HAP-1 (cell line): ENCODE measurements at regions not wholly inside any gene's neighbourhood (a gene's known extent, or its start where the extent isn't known, plus 50 kb on each side); places are given as distances from the start of the nearest gene placed in this dataset.

ENCODE experiments used
- DNase-seq, 2 experiments: peaks; one replicate each; pipeline ENCODE4 v3.0.0-alpha.2; 2016 to 2020; ENCODE audit warnings: low spot score in 2 of 2
- H3K27me3 ChIP-seq: fragments of 250-450 bp; sonication (Bioruptor Pico); 2 replicates; pipeline ENCODE4 v1.5.1; 2020; ENCODE audit warnings: low read depth, mild to moderate bottlenecking, moderate library complexity
- H3K36me3 ChIP-seq: fragments of 250-450 bp; sonication (Bioruptor Pico); replicated peaks from 2 replicates; pipeline ENCODE4 v1.5.1; 2020; ENCODE audit warnings: mild to moderate bottlenecking
- H3K4me1 ChIP-seq: fragments of 250-450 bp; sonication (Bioruptor Pico); 2 replicates; pipeline ENCODE4 v1.5.1; 2020; ENCODE audit warnings: mild to moderate bottlenecking
- H3K4me3 ChIP-seq: fragments of 250-450 bp; sonication (Bioruptor Pico); 2 replicates; pipeline ENCODE4 v1.5.1; 2020; ENCODE audit warnings: mild to moderate bottlenecking, moderate library complexity
- H3K9me3 ChIP-seq: fragments of 250-450 bp; sonication (Bioruptor Pico); 2 replicates; pipeline ENCODE4 v1.5.1; 2020; ENCODE audit warnings: mild to moderate bottlenecking, moderate library complexity
- in situ Hi-C: fragments of 300-500 bp; cut with MboI; formaldehyde crosslinking; loops from 3 replicates; pipeline ENCODE4 v1.14.3; 2020; ENCODE audit warnings: low sequenced_read_pairs, inconsistent platforms, mixed read lengths

DNA sequence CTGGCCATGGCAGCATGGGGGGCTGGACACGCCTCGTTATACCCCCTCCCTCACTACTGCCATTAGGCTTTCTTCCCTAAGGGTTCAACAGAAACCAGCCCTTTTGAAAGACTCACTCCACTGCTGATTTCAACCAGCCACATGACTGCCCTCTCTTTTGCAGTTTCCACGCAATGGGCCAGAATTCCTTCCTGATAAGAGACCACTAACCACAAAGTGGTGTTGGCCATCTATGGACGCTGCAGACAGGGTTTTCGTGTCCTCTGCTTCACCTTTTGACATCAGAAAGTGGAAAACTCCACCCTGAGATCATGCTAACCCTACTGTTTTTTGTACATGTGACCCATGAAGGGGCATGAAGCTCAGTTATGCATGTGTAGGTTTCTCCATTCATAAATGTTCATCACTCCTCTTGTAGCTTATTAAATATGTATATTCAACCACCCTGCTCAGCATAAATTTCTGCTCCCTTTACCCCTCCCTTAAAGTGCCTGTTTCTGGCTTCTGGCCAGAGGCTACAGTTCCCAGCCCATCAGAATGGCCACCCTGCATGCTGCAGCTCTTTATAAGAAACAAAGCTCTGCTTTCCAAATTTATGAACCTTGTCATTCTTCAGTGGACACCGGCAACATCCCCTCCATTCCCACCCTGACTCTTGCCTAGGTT, 105.6 kb upstream of the KCNK12 start:
- Histone ChIP-seq H3K27me3 (no peaks in the 10 kb centered on the region), H3K36me3 (no peaks in the 10 kb centered on the region), H3K4me3 (no peak overlapping the region), H3K9me3 (no peaks in the 10 kb centered on the region), H3K4me1 (peaks cover 6% of the 10 kb centered on the region; the same call in 1 of the 2 replicates)
- DNase-seq: no peak
- in situ Hi-C loops: no loop called here

DNA sequence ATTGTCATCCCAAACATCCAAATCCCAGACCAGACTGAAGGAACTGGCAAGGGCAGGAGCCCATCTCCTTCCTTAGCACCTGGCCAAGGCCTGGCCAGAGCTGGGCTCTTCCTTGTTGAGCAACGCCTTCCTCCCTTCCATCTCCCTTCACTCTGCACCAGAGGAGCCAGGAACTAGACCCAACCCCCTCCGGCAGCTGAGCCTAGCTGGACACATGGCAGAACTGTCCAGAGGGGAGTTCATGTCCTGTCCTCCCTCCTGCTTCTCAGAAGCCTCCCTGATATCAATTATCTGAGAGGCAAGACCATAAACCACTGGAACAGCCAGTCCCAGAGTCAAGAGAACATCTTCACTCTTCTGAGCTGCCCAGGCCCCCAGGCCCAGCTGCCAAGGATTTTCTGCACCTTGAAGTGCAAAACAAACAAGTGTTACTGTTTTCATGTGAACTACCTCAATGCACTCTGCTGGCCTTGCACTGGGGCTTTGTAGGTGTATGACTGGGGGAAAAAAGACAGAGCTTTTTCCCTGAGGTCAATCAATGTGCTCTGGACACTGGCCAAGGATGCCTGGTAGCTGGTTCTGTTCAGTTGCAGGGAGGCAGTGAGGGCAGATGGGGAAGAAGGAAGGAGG, 104.5 kb upstream of the KCNK12 start:
- no peak for DNase-seq
- in situ Hi-C loops: no loop called here
- Histone ChIP-seq H3K27me3 (no peaks in the 10 kb centered on the region), H3K4me3 (no peak overlapping the region), H3K4me1 (peaks cover 6% of the 10 kb centered on the region; the same call in 1 of the 2 replicates), H3K36me3 (no peaks in the 10 kb centered on the region), H3K9me3 (no peaks in the 10 kb centered on the region)

DNA sequence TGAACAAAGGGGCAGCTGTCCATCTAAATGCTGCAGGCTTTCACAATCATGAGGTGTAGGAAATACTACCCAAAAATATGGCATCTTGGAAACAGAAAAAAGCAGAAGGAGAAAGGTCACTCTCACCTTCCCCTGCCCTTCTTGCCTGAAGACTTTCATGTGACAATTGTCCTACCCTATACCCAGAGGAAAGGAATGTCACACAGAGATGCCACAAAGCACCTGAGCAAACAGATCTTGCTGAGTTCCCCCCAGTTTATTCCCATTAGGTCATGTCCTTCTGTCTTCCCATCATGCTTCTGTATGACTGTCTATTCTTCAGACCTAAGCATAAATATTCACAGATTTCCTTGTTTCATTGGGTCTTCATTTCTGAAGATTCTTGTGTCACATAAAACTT, 95.5 kb upstream of the KCNK12 start:
- Histone ChIP-seq H3K9me3 (no peaks in the 10 kb centered on the region), H3K27me3 (no peaks in the 10 kb centered on the region), H3K4me3 (no peak overlapping the region), H3K36me3 (no peaks in the 10 kb centered on the region), H3K4me1 (peaks cover 9% of the 10 kb centered on the region)
- DNase-seq: no peak
- in situ Hi-C loops: no loop called here

DNA sequence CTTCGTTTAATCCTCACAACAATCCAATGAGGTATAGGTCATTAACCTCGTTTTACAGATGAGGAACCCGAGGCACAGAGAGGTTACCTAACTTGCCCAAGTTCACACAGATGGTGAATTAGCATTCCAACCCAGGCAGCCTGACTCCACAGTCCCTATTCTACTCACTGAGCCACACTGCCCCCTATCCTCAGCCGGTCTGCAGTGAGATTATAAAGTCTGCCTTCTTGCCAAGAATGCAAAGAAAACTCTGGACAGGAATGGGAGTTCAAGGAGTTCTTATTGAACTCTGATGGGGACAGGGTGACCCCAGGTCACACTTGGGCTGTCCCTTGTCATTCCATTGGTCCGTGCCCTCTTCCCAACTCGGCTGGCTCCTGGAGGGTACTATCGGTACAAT, 94.0 kb upstream of the KCNK12 start:
- in situ Hi-C loops: no loop called here
- Histone ChIP-seq H3K9me3 (no peaks in the 10 kb centered on the region), H3K27me3 (no peaks in the 10 kb centered on the region), H3K4me3 (no peak overlapping the region), H3K36me3 (no peaks in the 10 kb centered on the region), H3K4me1 (peaks cover 9% of the 10 kb centered on the region)
- DNase-seq: peak in 1 of 2 experiments; percentile 33

DNA sequence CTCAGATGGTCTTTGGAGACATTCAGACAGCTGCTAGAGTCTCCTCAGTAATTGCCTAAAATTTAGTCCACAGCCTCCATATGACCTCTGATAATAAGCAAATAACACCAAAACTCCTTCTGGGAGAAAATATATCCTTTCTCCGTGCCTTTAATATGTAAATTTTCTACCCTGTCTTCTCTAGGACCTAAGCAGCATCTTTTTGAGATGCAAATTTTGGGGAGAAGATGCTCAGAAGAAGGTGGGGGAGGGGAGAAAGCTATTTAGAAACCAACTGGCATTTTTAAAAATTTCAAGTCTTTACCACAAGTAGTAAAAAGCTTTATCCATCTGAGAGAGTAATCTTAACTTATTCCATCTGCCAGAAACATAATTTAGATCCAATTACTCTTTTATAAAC, 91.8 kb upstream of the KCNK12 start:
- no peaks in the 10 kb centered on the region for H3K9me3 ChIP-seq
- DNase-seq: peak in 1 of 2 experiments; percentile 68
- H3K27me3 ChIP-seq: no peaks in the 10 kb centered on the region
- peaks cover 9% of the 10 kb centered on the region for H3K4me1 ChIP-seq
- H3K36me3 ChIP-seq: no peaks in the 10 kb centered on the region
- in situ Hi-C loops: no loop called here
- H3K4me3 ChIP-seq: no peak overlapping the region

DNA sequence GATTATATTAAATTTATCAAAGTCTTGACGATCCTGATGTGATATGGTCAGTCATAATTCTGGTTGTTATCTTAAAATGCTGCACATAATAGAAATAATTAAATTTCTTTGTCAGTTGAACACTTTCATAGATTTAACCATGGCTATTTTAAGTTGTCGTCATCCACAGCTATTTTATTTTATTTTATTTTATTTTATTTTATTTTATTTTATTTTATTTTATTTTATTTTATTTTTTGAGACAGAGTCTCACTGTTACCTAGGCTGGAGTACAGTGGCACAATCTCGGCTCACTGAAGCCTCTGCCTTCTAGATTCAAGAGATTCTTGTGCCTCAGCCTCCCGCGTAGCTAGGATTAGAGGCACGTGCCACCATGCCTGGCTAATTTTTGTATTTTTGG, 90.5 kb upstream of the KCNK12 start:
- no peak for DNase-seq
- H3K36me3 ChIP-seq: no peaks in the 10 kb centered on the region
- peaks cover 9% of the 10 kb centered on the region for H3K4me1 ChIP-seq
- in situ Hi-C loops: no loop called here
- H3K27me3 ChIP-seq: no peaks in the 10 kb centered on the region
- H3K4me3 ChIP-seq: no peak overlapping the region
- no peaks in the 10 kb centered on the region for H3K9me3 ChIP-seq

DNA sequence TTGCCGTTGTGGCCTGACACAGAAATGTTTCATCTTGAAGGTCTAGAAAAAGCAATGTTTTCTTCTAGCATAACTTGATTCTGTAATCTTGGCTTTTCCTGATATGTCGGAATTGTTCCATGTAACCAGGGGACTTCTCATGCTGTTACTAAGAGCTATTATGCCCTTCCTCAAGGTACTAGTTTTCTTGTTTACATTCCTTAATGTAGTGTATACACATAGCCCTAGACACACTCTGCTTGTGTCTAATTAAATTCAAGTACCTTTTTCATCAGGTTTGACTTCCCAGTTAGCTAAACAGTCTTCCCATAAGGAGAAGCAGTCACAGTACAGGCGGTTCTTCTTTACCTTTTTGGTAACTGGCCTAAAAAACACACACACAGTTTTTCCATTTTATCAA, 89.4 kb upstream of the KCNK12 start:
- DNase-seq: no peak
- in situ Hi-C loops: no loop called here
- Histone ChIP-seq H3K36me3 (no peaks in the 10 kb centered on the region), H3K9me3 (no peaks in the 10 kb centered on the region), H3K4me1 (peaks cover 9% of the 10 kb centered on the region), H3K27me3 (no peaks in the 10 kb centered on the region), H3K4me3 (no peak overlapping the region)

DNA sequence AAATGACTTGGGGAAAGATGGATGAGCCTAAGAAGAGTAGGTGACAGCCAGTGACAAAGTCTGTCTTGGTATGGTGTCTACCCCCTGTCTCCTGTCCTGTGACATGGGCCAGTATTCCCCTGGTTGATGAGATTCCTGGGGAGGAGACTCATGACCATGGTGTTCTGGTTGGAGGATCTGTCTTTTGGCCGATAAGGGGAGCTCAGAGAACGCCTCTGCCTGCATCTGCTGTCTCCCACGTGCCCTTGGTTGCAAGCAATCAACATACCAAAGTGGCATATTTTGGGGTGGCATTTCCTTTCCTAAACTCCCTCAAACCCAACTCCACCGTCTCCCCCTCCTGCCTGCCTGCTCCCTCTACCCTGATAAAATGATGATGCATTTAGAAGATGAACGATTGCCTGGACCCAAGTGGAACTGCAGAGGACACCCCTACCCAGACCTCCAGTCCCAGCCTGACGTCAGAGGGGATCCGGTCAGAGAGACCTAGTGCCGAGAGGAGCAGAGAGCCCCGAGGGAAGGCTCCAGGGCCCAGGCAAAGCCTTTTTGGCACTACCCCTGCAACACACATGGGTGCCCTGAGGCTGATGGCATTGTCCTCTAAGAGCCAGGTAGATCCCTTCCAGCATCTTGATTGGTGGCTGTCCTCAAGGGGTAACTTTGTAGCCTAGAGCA, 88.0 kb upstream of the KCNK12 start:
- in situ Hi-C loops: no loop called here
- H3K4me3 ChIP-seq: no peak overlapping the region
- H3K27me3 ChIP-seq: no peaks in the 10 kb centered on the region
- H3K9me3 ChIP-seq: no peaks in the 10 kb centered on the region
- DNase-seq: no peak
- H3K36me3 ChIP-seq: no peaks in the 10 kb centered on the region
- peaks cover 9% of the 10 kb centered on the region for H3K4me1 ChIP-seq

DNA sequence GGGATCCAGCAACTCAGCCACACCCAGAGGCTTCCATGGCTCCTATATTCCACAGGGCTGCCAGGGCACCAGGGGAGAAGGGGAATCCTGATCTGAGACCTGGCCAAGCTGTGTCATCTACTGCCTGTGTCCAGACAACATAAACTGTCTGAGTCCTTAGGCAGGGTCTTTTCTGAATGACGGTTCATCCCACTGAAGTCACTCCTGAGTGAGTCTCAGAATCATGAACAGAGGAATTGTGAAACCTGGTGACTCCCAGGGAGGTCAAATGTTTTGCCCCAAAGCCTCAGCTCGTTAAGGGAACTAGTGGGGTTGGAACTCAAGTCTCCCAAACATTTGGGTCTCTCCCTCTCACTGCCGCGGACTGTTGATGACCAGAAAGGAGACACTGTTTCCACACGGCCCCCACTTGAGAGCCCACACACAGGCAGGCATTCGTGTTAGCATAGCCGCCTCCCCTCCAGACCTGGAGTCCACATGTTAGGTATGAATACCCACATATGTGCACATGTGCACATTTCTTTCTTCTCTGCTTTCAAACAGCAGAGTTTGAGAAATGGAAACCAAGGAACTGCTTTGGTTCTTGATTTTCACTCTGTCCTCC, 87.2 kb upstream of the KCNK12 start:
- H3K4me1 ChIP-seq: peaks cover 9% of the 10 kb centered on the region
- no peak for DNase-seq
- no peaks in the 10 kb centered on the region for H3K27me3 ChIP-seq
- in situ Hi-C loops: no loop called here
- H3K36me3 ChIP-seq: no peaks in the 10 kb centered on the region
- H3K4me3 ChIP-seq: no peak overlapping the region
- no peaks in the 10 kb centered on the region for H3K9me3 ChIP-seq

DNA sequence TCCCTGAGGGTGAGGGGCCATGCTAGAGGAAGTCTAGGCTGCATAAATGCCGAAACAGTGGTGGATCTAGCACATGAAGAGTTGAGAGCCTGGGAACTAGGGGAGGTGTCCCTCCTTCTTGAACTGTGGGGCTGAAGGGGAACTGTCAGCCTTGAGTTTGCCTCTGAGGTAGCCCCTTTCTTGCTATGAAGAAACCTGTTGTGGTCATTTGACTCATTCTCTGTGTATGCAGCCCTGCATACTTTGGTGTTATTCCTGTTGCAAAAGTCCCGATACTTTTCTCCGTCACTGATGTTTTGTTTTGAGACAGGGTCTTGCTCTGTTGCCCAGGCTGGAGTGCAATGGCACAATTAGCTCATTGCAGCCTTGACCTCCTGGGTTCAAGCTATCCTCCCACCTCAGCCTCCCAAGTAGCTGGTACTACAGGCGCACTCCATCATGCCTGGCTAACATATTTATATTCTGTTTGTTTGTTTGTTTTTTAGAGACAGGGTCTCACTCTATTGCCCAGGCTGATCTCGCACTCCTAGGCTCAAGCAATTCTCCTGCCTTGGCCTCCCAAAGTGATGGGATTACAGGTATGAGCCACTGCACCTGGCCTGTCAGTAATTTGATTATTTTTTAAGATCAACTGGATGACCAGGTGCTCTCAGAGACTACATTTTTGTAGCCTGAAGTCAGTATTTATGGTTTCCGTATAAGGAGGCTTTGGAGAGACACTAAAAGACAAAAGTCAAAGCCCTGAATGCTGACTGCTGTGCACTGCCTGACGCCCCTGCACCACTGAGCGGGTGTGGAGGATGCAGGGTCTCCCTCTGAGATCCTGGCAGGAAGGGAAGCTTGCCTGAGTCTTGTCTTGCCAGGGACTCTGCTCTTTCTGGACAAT, 86.2 kb upstream of the KCNK12 start:
- no peak overlapping the region for H3K4me3 ChIP-seq
- H3K27me3 ChIP-seq: no peaks in the 10 kb centered on the region
- no peak for DNase-seq
- in situ Hi-C loops: no loop called here
- no peaks in the 10 kb centered on the region for H3K9me3 ChIP-seq
- H3K4me1 ChIP-seq: no peaks in the 10 kb centered on the region
- H3K36me3 ChIP-seq: no peaks in the 10 kb centered on the region

DNA sequence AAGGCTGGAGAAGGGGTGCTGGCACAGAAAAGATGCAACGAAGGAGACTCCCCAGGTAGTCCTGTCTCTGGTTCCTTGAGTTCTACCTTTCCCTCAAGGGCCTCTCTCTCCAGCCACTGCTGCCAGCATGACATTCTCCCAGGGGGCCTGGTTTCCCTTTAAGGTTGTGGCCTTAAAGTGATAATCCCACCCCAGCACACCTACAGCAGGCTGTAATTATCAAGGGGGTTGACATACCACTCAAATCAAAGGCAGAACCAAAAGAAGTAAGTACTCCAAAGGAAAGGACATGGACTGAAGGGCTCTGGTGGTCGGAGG, 84.7 kb upstream of the KCNK12 start:
- Histone ChIP-seq H3K4me1 (no peaks in the 10 kb centered on the region), H3K27me3 (no peaks in the 10 kb centered on the region), H3K4me3 (no peak overlapping the region), H3K9me3 (no peaks in the 10 kb centered on the region), H3K36me3 (no peaks in the 10 kb centered on the region)
- in situ Hi-C loops: no loop called here
- no peak for DNase-seq

DNA sequence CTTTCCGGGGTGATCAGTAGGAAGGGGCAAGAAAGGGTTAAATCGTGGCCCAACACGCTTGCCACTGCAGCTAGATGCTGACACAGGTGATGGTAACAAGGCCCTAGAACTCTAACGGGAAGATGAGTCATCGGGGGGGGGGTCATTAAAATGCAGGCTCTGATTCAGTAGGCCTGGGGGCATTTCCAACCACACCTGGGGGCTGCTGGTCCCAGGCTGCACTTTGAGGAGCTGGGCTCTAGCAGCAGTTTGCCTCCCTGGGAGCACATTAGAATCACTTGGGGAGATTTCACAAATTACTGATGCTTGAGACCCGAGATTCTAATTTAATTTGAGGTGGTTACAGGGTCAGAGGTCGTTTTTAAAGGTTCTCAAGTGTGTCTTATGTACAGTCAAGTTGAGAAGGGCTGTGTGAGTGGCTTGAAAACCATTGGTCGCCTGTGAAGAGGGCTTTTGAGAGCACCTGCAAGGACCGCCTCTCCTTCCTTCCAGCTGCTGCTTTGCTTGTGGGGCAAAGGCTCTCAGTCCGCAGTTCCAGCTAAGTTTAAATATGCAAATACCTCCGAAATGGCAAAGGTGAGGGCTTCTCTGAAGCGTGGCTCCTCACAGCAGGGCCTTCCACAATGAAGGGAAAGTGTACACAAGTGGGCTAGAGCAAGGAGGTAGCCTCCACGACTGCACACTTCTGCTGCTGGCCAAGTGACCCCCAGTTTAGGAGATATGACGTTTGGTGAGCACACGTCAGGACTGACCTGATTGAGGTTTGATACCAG, 84.2 kb upstream of the KCNK12 start:
- Histone ChIP-seq H3K9me3 (no peaks in the 10 kb centered on the region), H3K4me1 (no peaks in the 10 kb centered on the region), H3K36me3 (no peaks in the 10 kb centered on the region), H3K4me3 (no peak overlapping the region), H3K27me3 (no peaks in the 10 kb centered on the region)
- DNase-seq: no peak
- in situ Hi-C loops: no loop called here
